ENCODE measurements at regions not wholly inside any gene's neighbourhood (a gene's known extent, or its start where the extent isn't known, plus 50 kb on each side); places are given as distances from the start of the nearest gene placed in this dataset.

DNA sequence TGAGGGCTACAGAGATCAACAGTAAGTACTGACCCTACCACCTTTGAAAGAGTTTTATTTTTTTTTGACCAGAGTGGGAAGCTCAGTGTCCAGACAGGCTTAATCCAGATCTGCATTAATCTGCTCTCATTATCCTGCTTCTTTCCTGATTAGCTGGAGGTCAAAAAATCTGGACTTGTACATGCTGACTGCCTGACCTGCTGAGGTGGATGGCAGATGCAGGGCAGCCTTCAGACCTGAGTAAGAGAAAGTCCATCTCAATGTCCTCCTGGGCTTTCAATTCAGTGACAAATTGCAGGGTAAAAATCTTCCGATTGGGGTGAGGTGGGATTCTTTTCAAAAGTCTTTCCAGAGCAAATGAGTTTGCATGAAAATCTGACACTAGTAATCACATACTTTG lies 998.8 kb upstream of the PIK3C3 start:
- TF ChIP-seq SUZ12 (IDR thresholded peaks at IDR 0.05; ENCODE audit: extremely low read depth, insufficient read depth, insufficient read length): no peak
- TF ChIP-seq YY1 (IDR thresholded peaks at IDR 0.05; ENCODE audit: insufficient read depth, insufficient read length): no peak

All from NT2/D1 (cell line).